Retinal pigment epithelial cell (primary cell): ENCODE measurements at regions not wholly inside any gene's neighbourhood (a gene's known extent, or its start where the extent isn't known, plus 50 kb on each side); places are given as distances from the start of the nearest gene placed in this dataset.

Experiments
- DNase-seq: peaks from one replicate; pipeline ENCODE4 v3.0.0-alpha.2; 2010; ENCODE audit warnings: low read depth
- H3K4me3 ChIP-seq: 2 replicates; pipeline ENCODE4 v1.5.1; 2011; ENCODE audit warnings: mild to moderate bottlenecking, low read length, control low read depth, moderate library complexity
- TF ChIP-seq, protein P1 (sequence below): conservative IDR thresholded peaks from 2 replicates; pipeline ENCODE4 v1.5.1; 2011; ENCODE audit warnings: low read depth, low read length, control low read depth, inconsistent platforms

- TF ChIP-seq, protein P1, sequence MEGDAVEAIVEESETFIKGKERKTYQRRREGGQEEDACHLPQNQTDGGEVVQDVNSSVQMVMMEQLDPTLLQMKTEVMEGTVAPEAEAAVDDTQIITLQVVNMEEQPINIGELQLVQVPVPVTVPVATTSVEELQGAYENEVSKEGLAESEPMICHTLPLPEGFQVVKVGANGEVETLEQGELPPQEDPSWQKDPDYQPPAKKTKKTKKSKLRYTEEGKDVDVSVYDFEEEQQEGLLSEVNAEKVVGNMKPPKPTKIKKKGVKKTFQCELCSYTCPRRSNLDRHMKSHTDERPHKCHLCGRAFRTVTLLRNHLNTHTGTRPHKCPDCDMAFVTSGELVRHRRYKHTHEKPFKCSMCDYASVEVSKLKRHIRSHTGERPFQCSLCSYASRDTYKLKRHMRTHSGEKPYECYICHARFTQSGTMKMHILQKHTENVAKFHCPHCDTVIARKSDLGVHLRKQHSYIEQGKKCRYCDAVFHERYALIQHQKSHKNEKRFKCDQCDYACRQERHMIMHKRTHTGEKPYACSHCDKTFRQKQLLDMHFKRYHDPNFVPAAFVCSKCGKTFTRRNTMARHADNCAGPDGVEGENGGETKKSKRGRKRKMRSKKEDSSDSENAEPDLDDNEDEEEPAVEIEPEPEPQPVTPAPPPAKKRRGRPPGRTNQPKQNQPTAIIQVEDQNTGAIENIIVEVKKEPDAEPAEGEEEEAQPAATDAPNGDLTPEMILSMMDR = peak; percentile 67
- no peak for DNase-seq
- H3K4me3 ChIP-seq = no peak overlapping the region
Observed at GRCh38 chr6:44004625-44005506, 122.4 kb downstream of the MRPL14 start.

DNA sequence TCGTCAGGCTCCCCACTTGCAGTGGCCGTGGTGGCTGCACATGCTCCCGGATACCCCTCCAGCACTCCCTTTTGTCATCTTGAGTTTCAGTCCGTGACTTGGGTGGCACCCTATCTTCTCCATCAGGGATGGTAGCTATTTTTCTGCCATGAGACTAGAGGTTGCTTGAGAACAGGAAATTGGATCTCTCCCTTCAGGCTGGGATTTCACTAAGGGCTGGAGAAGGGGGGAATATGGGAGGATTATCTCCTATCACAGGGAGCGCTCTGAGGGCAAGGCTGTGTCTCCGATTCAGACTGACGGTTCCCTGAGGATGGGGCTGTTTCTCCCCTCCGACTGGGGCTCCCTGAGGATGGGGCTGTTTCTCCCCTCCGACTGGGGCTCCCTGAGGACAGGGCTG, 123.1 kb downstream of the MRPL14 start:
- H3K4me3 ChIP-seq = no peak overlapping the region
- TF ChIP-seq, protein P1 = no peak
- no peak for DNase-seq

DNA sequence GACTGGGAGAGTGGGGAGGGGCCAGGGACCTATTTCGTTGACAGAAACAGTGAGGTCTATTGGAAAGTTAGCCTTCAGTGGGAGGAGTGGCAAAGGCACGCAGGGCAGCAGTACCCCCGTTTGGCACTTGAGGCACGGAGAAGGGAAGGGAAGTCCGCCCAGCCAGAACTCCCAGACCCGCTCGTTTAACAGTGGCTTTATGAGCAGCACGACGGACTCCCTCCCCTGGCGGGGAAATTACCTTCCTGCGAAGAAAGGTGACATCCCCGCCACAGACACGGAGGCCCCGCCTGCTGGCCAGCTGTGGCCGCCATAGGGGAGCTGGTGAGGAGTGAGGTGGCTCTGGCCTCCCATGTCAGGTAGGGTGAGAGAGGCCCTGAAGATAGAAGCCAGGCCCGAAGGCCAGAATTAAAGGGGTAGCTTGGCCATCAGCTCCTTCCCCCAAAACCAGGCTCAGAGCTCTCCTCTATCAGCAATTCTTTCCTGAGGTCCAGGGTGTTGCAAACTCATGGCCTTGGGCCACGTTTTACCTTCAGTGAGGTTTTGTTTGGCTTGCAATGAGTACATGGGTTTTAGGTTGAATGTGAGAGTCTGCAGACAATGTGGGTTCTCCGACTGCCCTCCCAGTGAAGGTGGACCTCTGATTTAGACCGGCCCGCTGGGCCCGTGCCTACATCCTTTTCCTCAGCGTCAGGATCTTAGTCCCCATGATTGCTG, 123.7 kb downstream of the MRPL14 start:
- peak overlapping the region; percentile 36 for H3K4me3 ChIP-seq
- TF ChIP-seq, protein P1 = no peak
- DNase-seq = no peak

DNA sequence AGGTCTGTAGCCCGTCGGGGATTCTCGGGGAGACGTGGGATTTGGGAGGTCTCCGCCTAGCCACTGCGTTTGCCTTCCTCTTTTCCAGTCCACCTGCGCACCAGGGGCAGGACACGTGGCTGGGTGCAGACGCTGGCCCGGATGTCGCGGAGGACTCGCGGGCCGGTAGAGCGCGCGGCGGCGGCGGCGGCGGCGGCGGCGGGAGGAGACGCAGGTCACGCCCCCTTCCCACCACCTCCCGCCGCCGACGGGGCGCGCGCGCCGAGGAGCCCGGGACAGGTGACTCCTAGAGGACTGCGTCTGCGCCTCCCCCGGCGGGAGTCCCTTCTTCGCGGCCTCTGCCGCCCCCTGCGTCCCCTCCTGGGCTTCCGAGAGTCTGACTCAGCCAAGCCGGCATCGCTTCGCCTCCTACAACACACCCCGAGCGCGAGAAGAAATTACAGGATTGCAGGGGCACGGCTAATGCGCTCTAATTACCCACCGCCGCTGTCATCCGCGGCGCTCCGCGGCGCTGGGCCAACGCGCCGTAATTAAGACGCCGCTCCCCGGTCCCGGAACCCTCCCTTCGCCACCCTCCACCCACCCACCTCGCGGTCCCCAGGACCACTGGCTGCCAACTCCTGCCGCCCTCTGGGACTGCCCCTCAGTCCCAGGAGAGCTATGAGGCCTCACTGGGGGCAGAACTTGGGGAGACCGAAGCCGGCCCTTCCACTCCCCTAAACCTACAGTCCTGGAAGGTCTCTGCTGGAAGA, 124.5 kb downstream of the MRPL14 start:
- TF ChIP-seq, protein P1 = peak; percentile 51
- peak overlapping the region; percentile 36 for H3K4me3 ChIP-seq
- peak; percentile 81 for DNase-seq

DNA sequence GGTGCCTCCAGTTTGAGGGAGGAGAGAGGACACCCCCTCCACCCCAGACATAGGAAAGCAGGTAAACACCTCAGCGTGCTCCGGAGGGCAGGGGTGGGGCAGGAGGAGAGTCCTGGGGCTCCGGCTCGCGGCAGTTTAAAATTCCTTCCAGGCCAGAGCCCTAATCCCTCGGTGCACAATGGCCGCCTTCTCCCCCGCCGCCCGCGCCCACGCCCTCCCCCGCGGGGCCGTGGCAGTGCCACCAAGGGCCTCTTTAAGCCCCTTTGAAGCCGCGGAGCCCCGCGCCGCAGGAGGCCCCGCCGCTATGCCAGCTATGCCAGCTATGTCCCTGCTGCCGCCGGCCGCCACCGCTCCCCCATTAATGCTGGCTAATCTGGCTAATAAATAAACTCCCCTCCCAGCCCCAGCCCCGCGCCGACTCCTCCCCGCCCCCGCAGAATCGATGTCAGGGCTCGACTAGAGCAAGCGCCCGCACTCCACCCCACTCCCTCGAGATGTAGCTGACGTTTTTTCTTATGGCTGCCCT, 125.1 kb downstream of the MRPL14 start:
- peak; percentile 86 for DNase-seq
- peak overlapping the region; percentile 35 for H3K4me3 ChIP-seq
- TF ChIP-seq, protein P1 = no peak

DNA sequence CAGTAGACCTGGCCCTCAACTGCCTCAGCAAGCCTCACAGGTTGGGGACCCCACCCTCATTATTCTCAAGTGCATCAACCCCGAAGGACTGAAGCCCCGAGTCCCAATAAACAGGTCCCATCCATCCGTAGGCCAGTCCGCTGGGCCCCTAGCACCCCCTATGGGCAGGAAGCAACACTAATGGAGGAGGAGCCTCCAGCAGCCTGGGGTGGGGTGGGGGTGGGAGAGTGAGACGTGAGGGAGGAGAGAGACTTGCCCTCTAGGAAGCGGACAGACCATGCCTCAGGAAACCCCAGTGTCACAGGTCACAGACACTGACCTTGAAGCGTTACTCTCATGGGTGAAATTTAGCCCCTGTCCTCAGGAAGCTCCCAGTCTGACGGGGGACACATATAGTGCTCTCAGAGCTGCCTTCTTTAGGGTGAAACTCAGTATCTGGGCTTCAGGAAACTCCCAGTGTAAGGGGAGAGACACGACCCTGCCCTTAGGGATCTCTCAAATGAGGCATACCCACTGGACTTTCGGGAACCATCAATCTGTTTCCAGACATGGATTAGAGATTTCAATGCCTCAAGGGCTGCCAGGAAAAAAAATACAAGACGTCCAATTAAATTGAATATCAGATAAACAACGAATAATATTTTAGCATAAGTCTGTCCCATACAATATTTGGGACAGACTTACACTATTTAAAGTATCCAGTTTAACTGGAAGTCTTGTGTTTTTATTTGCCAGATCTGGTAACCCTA, 125.8 kb downstream of the MRPL14 start:
- no peak for DNase-seq
- TF ChIP-seq, protein P1 = peak; percentile 82
- peak overlapping the region; percentile 50 for H3K4me3 ChIP-seq
